ENCODE measurements at regions not wholly inside any gene's neighbourhood (a gene's known extent, or its start where the extent isn't known, plus 50 kb on each side); places are given as distances from the start of the nearest gene placed in this dataset.

GRCh38 chr17:72397687-72398086 lies 276.9 kb downstream of the SOX9 start:
- no peak for ATAC-seq
- no peak for TF ChIP-seq ZC3H10 (CRISPR knock-in tag; IDR thresholded peaks at IDR 0.05)
- TF ChIP-seq TCF4 (CRISPR knock-in tag; IDR thresholded peaks at IDR 0.05; ENCODE audit: borderline replicate concordance): no peak
- TF ChIP-seq OSR1 (CRISPR knock-in tag; IDR thresholded peaks at IDR 0.05): no peak
- TF ChIP-seq ZFP3 (CRISPR knock-in tag; IDR thresholded peaks at IDR 0.05): no peak
- TF ChIP-seq ESRRG (CRISPR knock-in tag; IDR thresholded peaks at IDR 0.05): no peak
- no peak for TF ChIP-seq POU6F1 (CRISPR knock-in tag; IDR thresholded peaks at IDR 0.05; ENCODE audit: borderline replicate concordance, low read depth)
- TF ChIP-seq, protein P1, sequence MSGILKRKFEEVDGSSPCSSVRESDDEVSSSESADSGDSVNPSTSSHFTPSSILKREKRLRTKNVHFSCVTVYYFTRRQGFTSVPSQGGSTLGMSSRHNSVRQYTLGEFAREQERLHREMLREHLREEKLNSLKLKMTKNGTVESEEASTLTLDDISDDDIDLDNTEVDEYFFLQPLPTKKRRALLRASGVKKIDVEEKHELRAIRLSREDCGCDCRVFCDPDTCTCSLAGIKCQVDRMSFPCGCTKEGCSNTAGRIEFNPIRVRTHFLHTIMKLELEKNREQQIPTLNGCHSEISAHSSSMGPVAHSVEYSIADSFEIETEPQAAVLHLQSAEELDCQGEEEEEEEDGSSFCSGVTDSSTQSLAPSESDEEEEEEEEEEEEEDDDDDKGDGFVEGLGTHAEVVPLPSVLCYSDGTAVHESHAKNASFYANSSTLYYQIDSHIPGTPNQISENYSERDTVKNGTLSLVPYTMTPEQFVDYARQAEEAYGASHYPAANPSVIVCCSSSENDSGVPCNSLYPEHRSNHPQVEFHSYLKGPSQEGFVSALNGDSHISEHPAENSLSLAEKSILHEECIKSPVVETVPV (CRISPR knock-in tag; IDR thresholded peaks at IDR 0.05): no peak
- TF ChIP-seq, protein P2, sequence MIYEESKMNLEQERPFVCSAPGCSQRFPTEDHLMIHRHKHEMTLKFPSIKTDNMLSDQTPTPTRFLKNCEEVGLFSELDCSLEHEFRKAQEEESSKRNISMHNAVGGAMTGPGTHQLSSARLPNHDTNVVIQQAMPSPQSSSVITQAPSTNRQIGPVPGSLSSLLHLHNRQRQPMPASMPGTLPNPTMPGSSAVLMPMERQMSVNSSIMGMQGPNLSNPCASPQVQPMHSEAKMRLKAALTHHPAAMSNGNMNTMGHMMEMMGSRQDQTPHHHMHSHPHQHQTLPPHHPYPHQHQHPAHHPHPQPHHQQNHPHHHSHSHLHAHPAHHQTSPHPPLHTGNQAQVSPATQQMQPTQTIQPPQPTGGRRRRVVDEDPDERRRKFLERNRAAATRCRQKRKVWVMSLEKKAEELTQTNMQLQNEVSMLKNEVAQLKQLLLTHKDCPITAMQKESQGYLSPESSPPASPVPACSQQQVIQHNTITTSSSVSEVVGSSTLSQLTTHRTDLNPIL (CRISPR knock-in tag; IDR thresholded peaks at IDR 0.05; ENCODE audit: low read depth): no peak
- TF ChIP-seq ZFP30 (CRISPR knock-in tag; IDR thresholded peaks at IDR 0.05): no peak
- no peak for TF ChIP-seq TOX (CRISPR knock-in tag; IDR thresholded peaks at IDR 0.05; ENCODE audit: borderline replicate concordance)
- TF ChIP-seq, protein P3, sequence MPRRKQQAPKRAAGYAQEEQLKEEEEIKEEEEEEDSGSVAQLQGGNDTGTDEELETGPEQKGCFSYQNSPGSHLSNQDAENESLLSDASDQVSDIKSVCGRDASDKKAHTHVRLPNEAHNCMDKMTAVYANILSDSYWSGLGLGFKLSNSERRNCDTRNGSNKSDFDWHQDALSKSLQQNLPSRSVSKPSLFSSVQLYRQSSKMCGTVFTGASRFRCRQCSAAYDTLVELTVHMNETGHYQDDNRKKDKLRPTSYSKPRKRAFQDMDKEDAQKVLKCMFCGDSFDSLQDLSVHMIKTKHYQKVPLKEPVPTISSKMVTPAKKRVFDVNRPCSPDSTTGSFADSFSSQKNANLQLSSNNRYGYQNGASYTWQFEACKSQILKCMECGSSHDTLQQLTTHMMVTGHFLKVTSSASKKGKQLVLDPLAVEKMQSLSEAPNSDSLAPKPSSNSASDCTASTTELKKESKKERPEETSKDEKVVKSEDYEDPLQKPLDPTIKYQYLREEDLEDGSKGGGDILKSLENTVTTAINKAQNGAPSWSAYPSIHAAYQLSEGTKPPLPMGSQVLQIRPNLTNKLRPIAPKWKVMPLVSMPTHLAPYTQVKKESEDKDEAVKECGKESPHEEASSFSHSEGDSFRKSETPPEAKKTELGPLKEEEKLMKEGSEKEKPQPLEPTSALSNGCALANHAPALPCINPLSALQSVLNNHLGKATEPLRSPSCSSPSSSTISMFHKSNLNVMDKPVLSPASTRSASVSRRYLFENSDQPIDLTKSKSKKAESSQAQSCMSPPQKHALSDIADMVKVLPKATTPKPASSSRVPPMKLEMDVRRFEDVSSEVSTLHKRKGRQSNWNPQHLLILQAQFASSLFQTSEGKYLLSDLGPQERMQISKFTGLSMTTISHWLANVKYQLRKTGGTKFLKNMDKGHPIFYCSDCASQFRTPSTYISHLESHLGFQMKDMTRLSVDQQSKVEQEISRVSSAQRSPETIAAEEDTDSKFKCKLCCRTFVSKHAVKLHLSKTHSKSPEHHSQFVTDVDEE (CRISPR knock-in tag; IDR thresholded peaks at IDR 0.05): no peak
- no peak for TF ChIP-seq ZNF8 (CRISPR knock-in tag; IDR thresholded peaks at IDR 0.05)
- no peak for TF ChIP-seq BACH2 (CRISPR knock-in tag; IDR thresholded peaks at IDR 0.05; ENCODE audit: borderline replicate concordance)
- TF ChIP-seq, protein P4, sequence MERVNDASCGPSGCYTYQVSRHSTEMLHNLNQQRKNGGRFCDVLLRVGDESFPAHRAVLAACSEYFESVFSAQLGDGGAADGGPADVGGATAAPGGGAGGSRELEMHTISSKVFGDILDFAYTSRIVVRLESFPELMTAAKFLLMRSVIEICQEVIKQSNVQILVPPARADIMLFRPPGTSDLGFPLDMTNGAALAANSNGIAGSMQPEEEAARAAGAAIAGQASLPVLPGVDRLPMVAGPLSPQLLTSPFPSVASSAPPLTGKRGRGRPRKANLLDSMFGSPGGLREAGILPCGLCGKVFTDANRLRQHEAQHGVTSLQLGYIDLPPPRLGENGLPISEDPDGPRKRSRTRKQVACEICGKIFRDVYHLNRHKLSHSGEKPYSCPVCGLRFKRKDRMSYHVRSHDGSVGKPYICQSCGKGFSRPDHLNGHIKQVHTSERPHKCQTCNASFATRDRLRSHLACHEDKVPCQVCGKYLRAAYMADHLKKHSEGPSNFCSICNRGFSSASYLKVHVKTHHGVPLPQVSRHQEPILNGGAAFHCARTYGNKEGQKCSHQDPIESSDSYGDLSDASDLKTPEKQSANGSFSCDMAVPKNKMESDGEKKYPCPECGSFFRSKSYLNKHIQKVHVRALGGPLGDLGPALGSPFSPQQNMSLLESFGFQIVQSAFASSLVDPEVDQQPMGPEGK (CRISPR knock-in tag; IDR thresholded peaks at IDR 0.05; ENCODE audit: borderline replicate concordance): no peak
- TF ChIP-seq PPARA (CRISPR knock-in tag; IDR thresholded peaks at IDR 0.05; ENCODE audit: borderline replicate concordance): no peak
- no peak for TF ChIP-seq ZNF565 (CRISPR knock-in tag; conservative IDR thresholded peaks at IDR 0.05; ENCODE audit: low read depth)
- TF ChIP-seq RARB (CRISPR knock-in tag; IDR thresholded peaks at IDR 0.05): no peak

- TF ChIP-seq, protein P4 (CRISPR knock-in tag; IDR thresholded peaks at IDR 0.05; ENCODE audit: borderline replicate concordance): no peak
- TF ChIP-seq ESRRG (CRISPR knock-in tag; IDR thresholded peaks at IDR 0.05): no peak
- no peak for TF ChIP-seq RARB (CRISPR knock-in tag; IDR thresholded peaks at IDR 0.05)
- no peak for TF ChIP-seq ISL1 (CRISPR knock-in tag; IDR thresholded peaks at IDR 0.05)
- TF ChIP-seq BACH2 (CRISPR knock-in tag; IDR thresholded peaks at IDR 0.05; ENCODE audit: borderline replicate concordance): no peak
- no peak for TF ChIP-seq ARNTL (CRISPR knock-in tag; IDR thresholded peaks at IDR 0.05; ENCODE audit: borderline replicate concordance, low read depth)
- TF ChIP-seq GLIS3 (CRISPR knock-in tag; IDR thresholded peaks at IDR 0.05): no peak
- TF ChIP-seq, protein P2 (CRISPR knock-in tag; IDR thresholded peaks at IDR 0.05; ENCODE audit: low read depth): no peak
- no peak for TF ChIP-seq ZFP30 (CRISPR knock-in tag; IDR thresholded peaks at IDR 0.05)
- TF ChIP-seq ZNF70 (CRISPR knock-in tag; IDR thresholded peaks at IDR 0.05): no peak
- TF ChIP-seq OSR1 (CRISPR knock-in tag; IDR thresholded peaks at IDR 0.05): no peak
- no peak for TF ChIP-seq CSDC2 (CRISPR knock-in tag; IDR thresholded peaks at IDR 0.05)
- TF ChIP-seq, protein P1 (CRISPR knock-in tag; IDR thresholded peaks at IDR 0.05): no peak
- no peak for TF ChIP-seq ZNF8 (CRISPR knock-in tag; IDR thresholded peaks at IDR 0.05)
- TF ChIP-seq POU6F1 (CRISPR knock-in tag; IDR thresholded peaks at IDR 0.05; ENCODE audit: borderline replicate concordance, low read depth): no peak
- no peak for TF ChIP-seq ZFP3 (CRISPR knock-in tag; IDR thresholded peaks at IDR 0.05)
- no peak for ATAC-seq
These were observed 278.3 kb downstream of the SOX9 start for GRCh38 chr17:72399023-72399607.
